GM19467 (cell line): ENCODE measurements at regions not wholly inside any gene's neighbourhood (a gene's known extent, or its start where the extent isn't known, plus 50 kb on each side); places are given as distances from the start of the nearest gene placed in this dataset.
A peak's percentile ranks its signal among the peaks of the same experiment; 100 is the strongest.

Experiments
- ATAC-seq: cut with Tn5 transposase; IDR thresholded peaks from one replicate; pipeline ENCODE4 v1.9.1; 2021; ENCODE audit warnings: mild to moderate bottlenecking, moderate library complexity; ENCODE audit not compliant: unreplicated experiment

- ATAC-seq, result no peak
Observed at GRCh38 chr3:157639756-157640426, 136.7 kb upstream of the VEPH1 start.

GRCh38 chr3:157637866-157638265 lies 134.7 kb upstream of the VEPH1 start:
- ATAC-seq, result no peak

GRCh38 chr3:157633241-157633640 lies 130.0 kb upstream of the VEPH1 start:
- ATAC-seq, result no peak

- ATAC-seq, result no peak
Observed at GRCh38 chr3:157632075-157632474, 128.9 kb upstream of the VEPH1 start.

- no peak for ATAC-seq
Observed at GRCh38 chr3:157631478-157631877, 128.3 kb upstream of the VEPH1 start.

GRCh38 chr3:157626817-157627216 lies 123.6 kb upstream of the VEPH1 start:
- no peak for ATAC-seq

- ATAC-seq, result no peak
Observed at GRCh38 chr3:157624801-157625200, 121.6 kb upstream of the VEPH1 start.

- ATAC-seq, result no peak
Observed at GRCh38 chr3:157618886-157619285, 115.7 kb upstream of the VEPH1 start.

GRCh38 chr3:157618075-157618760 lies 115.0 kb upstream of the VEPH1 start:
- peak; percentile 73 for ATAC-seq

GRCh38 chr3:157614896-157615295 lies 111.7 kb upstream of the VEPH1 start:
- ATAC-seq, result no peak

- ATAC-seq, result no peak
Observed at GRCh38 chr3:157611536-157612076, 108.4 kb upstream of the VEPH1 start.

GRCh38 chr3:157610876-157611535 lies 107.8 kb upstream of the VEPH1 start:
- ATAC-seq, result no peak

GRCh38 chr3:157607826-157608405 lies 104.7 kb upstream of the VEPH1 start:
- ATAC-seq, result no peak

- ATAC-seq, result no peak
Observed at GRCh38 chr3:157606852-157607197, 103.6 kb upstream of the VEPH1 start.

- ATAC-seq, result peak; percentile 93
Observed at GRCh38 chr3:157606011-157606851, 103.0 kb upstream of the VEPH1 start.

- no peak for ATAC-seq
Observed at GRCh38 chr3:157605356-157605755, 102.1 kb upstream of the VEPH1 start.

GRCh38 chr3:157602424-157602823 lies 99.2 kb upstream of the VEPH1 start:
- no peak for ATAC-seq

GRCh38 chr3:157595259-157595658 lies 92.0 kb upstream of the VEPH1 start:
- no peak for ATAC-seq

- ATAC-seq, result no peak
Observed at GRCh38 chr3:157594413-157594812, 91.2 kb upstream of the VEPH1 start.

- ATAC-seq, result no peak
Observed at GRCh38 chr3:157592769-157593168, 89.6 kb upstream of the VEPH1 start.

- ATAC-seq, result no peak
Observed at GRCh38 chr3:157590273-157590672, 87.1 kb upstream of the VEPH1 start.
